Glomerular visceral epithelial cell (primary cell): ENCODE measurements at regions not wholly inside any gene's neighbourhood (a gene's known extent, or its start where the extent isn't known, plus 50 kb on each side); places are given as distances from the start of the nearest gene placed in this dataset.

ENCODE experiments used
- DNase-seq: peaks from one replicate; pipeline ENCODE4 v3.0.0-alpha.2; 2016; ENCODE audit errors: extremely low spot score

GRCh38 chr20:2236256-2236655, 59.5 kb upstream of the TGM3 start:
- peak; percentile 12 for DNase-seq

DNA sequence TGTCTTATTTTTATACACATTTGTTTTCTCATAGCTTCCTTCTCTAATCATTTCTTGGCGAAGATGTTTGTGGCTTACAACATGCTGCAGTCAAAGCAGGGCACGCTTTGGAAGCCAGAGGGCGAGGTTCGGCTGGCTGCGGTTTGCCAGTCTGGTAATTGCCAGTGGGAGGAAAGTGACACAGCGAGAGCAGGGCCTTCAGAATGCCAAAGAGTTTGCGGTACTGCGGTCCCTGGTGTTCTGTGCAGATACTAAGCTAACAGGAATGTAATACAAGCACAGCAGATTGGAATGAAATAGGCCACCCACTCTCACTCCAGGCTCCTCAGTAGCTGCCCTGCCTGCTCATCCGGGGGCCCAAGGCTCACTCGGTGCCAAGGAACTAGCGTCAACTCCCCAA, 58.7 kb upstream of the TGM3 start:
- peak; percentile 94 for DNase-seq

DNA sequence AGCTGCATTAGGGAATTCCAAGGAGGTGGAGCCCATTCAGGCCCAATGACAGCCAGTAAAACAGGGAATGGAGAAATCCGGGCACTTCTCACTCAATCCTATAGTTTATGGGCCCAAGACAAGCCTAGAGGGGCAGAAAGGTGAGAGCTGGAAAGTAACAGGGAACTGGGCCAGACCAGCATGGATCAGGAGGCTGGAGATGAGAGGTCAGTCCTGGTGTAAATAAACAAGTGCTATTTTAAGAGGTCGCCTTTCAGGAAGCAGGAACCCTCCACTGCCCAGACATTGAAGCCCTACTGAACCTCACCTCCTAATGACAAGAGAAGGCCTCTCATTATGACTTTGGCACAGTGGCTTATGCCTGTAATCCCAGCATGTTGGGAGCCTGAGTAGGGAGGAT, 57.2 kb upstream of the TGM3 start:
- DNase-seq: no peak

- no peak for DNase-seq
Measured at GRCh38 chr20:2240835-2241234, 55.0 kb upstream of the TGM3 start.

DNA sequence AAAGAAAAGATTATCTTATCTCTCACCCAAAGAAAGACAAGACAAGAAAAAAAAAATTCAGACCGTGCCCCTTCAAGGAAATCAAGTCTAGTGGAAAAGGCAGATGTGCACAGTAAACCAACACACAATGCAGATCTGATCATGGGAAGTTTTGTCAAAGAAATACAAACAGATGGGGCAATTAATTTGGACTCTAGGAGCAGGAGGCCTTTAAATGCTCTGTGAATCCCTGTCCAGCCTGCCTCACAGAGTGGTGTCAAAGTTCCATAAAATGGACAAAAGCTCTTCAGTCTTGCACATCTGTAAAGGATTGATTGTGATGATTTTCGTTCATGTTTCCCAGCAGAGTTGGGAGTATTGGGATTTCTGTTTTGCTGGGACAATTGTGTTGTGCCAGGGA, 53.1 kb upstream of the TGM3 start:
- DNase-seq: no peak

GRCh38 chr20:2244523-2244922, 51.3 kb upstream of the TGM3 start:
- DNase-seq: no peak

GRCh38 chr20:2244993-2245392, 50.8 kb upstream of the TGM3 start:
- no peak for DNase-seq

DNA sequence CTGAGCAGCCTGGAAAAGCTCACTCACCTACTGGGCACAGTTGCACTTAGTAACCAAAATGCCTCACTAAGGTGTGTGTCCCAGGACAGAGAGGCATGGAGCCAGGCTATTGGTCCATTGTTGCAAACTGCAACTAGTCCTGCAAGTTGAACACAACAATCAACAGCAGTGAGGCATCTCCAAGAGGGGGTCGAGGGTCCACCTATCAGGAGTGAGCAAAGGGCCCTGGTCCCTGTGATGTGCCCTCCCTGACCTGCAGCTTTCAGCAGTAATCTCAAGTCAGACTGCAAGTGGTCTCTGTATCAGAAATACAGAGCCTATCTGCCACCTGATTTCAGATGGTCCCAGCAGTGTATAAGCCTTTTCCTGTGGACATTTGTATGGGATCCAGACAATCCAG, 50.2 kb upstream of the TGM3 start:
- no peak for DNase-seq
